ENCODE measurements at regions not wholly inside any gene's neighbourhood (a gene's known extent, or its start where the extent isn't known, plus 50 kb on each side); places are given as distances from the start of the nearest gene placed in this dataset.

DNA sequence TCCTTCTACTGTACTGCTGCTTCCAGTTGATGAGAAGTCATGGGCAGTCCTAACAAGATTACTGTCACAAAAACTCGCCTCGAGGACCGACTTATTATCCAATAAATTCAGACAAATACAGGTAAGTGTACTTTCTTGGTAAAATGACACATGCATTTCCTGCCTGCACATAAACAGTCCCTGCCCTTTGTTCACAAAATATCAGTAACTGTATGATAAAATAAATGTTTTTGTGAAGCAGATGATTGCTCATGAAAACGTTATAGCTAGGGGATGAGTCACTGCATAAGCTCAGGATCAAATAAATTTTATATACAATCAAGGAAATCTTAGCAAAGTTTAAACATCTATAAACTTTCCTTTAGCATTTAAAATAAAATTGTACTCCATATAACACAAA lies 164.5 kb upstream of the RIPOR2 start:
- DNase-seq (ENCODE audit: insufficient read length, low spot score) (no peak), FAIRE-seq (no peak)
- TF ChIP-seq, protein P1, sequence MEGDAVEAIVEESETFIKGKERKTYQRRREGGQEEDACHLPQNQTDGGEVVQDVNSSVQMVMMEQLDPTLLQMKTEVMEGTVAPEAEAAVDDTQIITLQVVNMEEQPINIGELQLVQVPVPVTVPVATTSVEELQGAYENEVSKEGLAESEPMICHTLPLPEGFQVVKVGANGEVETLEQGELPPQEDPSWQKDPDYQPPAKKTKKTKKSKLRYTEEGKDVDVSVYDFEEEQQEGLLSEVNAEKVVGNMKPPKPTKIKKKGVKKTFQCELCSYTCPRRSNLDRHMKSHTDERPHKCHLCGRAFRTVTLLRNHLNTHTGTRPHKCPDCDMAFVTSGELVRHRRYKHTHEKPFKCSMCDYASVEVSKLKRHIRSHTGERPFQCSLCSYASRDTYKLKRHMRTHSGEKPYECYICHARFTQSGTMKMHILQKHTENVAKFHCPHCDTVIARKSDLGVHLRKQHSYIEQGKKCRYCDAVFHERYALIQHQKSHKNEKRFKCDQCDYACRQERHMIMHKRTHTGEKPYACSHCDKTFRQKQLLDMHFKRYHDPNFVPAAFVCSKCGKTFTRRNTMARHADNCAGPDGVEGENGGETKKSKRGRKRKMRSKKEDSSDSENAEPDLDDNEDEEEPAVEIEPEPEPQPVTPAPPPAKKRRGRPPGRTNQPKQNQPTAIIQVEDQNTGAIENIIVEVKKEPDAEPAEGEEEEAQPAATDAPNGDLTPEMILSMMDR (IDR thresholded peaks at IDR 0.05; ENCODE audit: insufficient read depth, missing control alignments), result no peak

DNA sequence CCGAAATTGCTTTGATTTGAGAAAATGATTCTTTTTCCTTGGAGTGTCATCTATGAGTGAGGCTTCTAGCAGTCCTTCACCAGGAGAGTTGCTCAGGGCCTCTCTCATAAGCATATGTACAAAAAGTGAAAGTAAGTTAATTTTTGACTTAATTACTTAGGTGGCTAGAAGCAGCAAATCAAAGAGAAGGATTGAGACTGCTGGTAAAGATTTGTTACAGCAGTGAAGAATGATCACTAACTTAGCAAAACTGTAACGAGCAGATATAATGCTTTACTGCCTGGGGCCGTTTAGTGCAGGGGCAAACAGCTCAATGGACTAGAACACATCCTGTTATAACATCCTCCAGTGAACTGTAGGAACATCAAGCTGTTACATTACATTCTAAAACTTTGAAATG lies 167.8 kb upstream of the RIPOR2 start:
- TF ChIP-seq, protein P1 (IDR thresholded peaks at IDR 0.05; ENCODE audit: insufficient read depth, missing control alignments), result no peak
- no peak for DNase-seq (ENCODE audit: insufficient read length, low spot score)
- no peak for FAIRE-seq

DNA sequence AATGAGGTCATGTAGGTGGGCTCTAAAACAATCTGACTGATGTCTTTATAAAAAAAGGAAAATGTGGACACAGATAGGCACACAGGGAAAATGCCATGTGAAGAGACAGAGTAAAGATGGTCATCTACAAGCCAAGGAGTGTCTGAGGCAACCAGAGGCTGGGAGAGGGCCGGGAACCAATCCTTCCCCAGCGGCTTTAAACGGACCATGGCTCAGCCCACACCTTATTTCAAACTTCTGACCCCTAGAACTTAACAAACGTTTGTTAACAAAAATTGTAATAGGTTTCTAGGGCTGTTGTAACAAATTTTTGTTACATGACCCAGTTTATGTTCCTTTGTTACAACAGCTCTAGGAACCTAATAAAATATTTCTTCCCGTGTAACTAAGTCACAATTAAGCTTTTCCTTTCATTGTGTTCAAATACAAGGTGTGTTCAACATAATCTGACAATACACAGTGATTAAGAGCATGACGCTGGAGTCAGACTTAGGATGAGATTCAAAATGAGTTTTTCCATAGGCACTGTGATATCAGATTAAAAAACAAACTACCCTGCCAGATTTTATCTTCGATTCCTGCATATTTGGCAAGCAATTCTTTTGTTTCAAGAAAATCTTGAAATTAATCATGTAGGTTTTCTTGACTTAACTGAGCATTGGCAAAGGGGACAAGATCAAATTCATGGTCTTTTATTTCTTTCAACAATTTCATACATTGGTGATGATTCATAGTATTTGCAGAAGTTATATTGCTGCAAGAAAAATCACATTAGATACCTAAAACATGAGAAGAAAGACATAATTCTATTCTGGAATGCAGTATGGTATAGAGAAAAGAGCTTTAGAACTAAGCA lies 169.5 kb upstream of the RIPOR2 start:
- FAIRE-seq (no peak), DNase-seq (ENCODE audit: insufficient read length, low spot score) (no peak)
- TF ChIP-seq, protein P1 (IDR thresholded peaks at IDR 0.05; ENCODE audit: insufficient read depth, missing control alignments), result no peak

DNA sequence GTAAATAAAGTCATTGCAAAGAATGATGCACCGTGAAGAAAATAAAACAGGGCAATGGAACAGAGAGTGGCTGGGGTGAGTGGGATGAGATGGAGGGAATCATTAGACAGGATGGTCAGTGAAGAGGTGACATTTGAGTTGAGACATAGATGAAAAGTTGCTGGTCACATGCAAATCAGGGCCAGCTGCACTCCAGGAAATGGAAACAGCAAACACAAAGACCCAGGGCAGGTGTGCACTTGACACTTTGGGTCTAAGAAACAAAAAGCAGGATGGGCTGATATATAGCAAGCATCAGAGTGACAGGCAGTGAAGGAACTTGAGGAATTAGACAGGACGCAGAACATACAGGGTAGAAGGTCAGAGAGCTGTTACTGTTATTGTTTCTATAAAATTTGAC lies 171.5 kb upstream of the RIPOR2 start:
- no peak for FAIRE-seq
- TF ChIP-seq, protein P1 (IDR thresholded peaks at IDR 0.05; ENCODE audit: insufficient read depth, missing control alignments), result no peak
- DNase-seq (ENCODE audit: insufficient read length, low spot score), result no peak

DNA sequence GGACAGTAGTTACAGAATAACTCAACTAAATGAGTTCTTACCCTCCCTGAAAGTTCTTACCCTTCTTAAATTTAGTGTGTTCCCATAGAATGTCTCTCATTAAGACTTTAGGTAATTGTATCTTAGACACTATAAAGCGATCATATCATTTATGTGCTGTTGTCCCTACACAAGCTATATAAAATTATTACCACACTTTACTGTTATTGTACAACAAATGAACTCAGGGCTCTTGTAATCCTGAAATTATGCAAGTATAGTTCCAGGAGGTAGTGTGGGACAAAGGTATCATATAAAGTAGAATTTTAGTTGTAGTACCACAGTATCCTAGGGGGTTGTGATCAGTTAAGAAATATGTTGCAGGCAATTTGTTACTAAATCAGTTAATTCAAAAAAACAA lies 167.4 kb upstream of the CARMIL1 start:
- TF ChIP-seq, protein P1 (IDR thresholded peaks at IDR 0.05; ENCODE audit: insufficient read depth, missing control alignments), result no peak
- FAIRE-seq (no peak), DNase-seq (ENCODE audit: insufficient read length, low spot score) (no peak)

DNA sequence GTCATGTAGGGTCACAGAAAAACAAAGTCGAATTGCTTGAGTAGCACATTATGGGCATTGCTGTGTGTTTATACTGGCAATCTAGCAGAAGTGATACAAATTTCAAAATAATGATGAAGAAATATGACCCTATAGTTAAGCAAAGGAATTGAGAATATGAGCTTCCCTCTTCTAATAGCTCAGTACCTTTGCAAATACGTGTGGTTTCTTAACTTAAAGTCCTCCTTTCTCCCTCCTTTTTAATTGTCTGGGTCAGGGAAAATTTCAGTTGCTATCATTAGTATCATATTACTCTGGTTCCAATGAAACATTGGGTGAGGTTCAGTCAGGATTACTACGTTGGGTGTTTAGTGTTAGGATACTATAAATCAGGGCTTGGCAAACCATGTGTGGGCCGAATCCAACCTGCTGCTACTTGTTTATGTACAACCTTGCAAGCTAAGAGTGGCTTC lies 166.8 kb upstream of the CARMIL1 start:
- TF ChIP-seq, protein P1 (IDR thresholded peaks at IDR 0.05; ENCODE audit: insufficient read depth, missing control alignments), result no peak
- FAIRE-seq (no peak), DNase-seq (ENCODE audit: insufficient read length, low spot score) (no peak)

DNA sequence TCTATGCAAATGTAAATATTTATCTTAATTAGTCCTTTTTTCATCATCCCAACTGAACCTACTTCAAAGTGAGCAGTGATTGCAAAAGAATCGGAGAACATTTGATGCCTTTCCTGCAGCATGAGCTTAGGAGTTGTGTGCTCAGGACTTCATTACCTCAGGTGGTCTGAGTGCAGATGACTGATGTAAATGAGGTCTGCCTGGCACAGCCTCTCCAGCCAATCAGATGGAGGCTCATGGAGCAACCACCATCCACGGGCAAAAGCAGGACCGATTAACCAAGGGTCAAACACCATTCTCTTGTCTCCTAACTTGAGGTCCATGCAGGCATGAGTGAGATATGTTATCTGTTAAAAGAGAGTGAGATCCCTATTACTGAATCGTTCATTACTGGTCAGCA lies 165.7 kb upstream of the CARMIL1 start:
- TF ChIP-seq, protein P1 (IDR thresholded peaks at IDR 0.05; ENCODE audit: insufficient read depth, missing control alignments), result no peak
- FAIRE-seq, result no peak
- DNase-seq (ENCODE audit: insufficient read length, low spot score), result no peak
